Stimulated activated CD4-positive, alpha-beta T cell treated with anti-CD3 and anti-CD28 coated beads, Interleukin-2, amount 100 ng/mL, for 24 hours (primary cell): ENCODE measurements at regions not wholly inside any gene's neighbourhood (a gene's known extent, or its start where the extent isn't known, plus 50 kb on each side); places are given as distances from the start of the nearest gene placed in this dataset.
"Not testable (repeated sequence)": the region's sequence is repeated elsewhere in the genome, so short reads cannot be mapped to it uniquely, and the experiment has no call there.

Experiments used
- DNase-seq, 2 donors: peaks; one replicate each; pipeline ENCODE4 v3.0.0-alpha.2; 2020

GRCh38 chr2:145930318-145930717, 1410.4 kb upstream of the ZEB2 start:
- no peak for DNase-seq

GRCh38 chr2:145927131-145927950, 1407.4 kb upstream of the ZEB2 start:
- DNase-seq, result no peak

DNA sequence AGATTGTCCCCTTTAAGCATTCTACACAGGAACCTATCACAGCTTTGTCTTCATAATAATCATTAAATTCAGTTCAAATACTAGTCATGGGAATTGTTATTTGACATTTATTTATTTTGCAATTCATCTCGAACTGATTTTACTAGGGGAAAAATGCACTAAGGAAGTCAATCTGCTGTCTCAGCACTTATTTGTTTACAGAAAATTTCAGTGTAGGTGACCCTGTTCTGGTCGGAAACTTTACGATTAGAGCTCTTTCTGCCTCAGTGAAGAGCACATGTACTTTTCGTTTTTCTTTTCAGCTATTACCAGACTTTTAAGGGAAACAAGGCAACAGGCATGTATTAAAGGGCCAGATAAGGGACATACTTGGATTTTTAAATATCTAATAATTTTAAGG, 1405.7 kb upstream of the ZEB2 start:
- DNase-seq, result no peak

DNA sequence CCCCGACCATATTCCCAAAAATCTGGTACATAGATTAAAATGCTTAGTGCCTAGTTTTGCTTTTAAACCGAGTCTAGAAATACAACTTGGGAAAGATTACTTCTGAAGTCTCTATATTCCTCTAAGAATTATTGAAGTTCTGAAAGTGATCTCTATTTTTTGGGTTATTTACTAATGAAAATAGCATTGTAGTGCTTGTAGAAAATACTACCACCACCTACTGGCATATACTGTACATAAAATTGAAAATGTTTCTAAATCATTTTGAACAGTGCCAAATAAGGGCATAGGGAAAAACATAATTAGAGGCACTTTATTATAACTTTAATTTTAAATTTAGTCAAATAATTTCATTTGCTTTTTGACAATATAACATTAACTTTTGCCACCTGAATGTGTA, 1399.6 kb upstream of the ZEB2 start:
- DNase-seq, result no peak

DNA sequence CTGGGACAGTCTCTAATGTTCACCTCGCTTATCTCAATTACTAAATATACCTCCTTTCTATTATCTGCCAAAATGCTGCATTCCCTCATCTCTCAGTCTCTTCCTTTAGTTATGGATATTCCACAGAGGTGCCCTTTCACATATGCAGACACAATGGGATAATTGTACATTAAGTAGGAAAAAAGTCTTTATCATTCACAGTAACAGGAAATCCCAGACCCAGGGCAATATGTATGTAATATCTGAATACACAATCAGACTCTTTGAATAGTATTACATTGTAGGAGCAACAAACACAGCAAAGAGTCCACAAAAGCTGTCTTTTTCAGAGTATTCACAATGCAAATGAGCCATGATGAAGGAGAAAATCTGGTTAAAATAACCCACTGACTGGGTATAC, 1399.0 kb upstream of the ZEB2 start:
- DNase-seq, result no peak

- no peak for DNase-seq
These were observed 1396.9 kb upstream of the ZEB2 start for GRCh38 chr2:145916799-145917198.

DNA sequence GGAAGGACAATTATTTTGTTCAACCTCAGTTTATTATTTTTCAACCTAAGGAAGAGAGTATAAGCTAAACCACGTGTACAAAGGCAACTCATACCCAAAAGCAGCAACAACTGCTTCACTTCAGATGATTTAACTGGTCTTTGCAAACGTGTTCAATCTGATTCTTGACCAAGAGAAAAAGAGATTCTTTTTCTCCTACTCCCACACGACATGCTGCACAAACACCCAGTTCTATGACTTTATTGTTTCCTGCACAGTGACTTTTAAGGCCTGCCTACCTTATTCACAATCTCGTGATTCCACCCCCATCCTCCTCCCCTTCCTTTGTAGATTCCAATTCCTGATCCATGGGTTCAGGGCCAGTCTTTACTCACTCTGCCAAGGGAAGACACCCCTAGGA, 1394.8 kb upstream of the ZEB2 start:
- DNase-seq, result no peak

DNA sequence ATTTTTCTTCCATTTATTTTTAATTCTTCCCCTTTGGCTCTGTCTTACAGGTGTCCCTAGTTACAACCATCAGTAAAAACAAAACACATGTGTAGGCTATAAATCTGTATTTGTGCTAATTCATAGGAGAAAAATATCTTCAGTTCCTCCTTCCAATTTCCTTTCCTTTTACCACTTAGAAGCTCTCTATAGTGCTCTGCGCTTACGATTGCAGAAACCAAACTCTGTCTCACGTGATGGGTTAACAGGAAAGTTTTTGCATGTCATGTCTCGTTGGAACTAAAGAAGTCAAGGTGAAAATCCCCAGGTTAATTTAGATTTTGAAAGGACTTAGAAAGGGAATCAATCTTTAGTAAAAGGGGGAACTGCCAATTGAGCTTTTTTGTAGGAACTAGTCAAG, 1390.5 kb upstream of the ZEB2 start:
- no peak for DNase-seq

DNA sequence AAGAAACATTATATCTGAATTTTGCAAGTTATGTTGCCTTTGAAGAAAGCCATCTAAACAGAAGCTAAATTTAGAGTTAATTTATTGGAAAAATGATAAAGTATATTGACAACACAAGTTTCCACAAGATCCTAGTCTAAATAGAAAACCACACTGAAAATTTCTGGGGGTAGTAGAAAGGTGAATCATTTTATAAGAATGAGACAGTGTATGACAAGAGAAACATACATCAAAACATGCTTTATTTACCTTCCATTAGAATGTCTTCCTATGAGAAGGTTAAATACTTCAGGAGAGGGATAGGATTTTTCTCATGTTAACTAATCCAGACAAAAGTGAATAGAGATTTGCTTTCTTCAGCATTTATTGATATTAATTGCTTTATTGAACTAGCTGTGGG, 1389.8 kb upstream of the ZEB2 start:
- no peak for DNase-seq

GRCh38 chr2:145909175-145909755, 1389.3 kb upstream of the ZEB2 start:
- no peak for DNase-seq

DNA sequence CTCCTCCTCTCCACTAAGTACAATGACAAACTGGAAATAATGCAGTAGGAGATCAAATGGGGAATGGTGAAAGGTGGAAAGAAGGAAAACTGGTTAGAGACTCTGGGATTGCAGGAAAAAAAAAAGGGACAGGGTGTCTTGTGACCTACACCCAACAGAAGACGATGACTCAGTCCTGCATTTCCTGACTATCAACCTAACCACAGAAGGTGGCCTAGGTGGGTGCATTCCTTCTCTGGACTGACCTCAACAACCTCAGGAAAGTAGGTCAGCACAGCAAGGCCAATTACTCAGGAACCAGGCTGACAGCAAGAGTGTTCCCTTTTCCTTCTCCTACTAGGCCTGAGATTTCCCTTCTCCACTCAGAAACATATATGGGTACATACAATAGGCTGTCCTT, 1386.4 kb upstream of the ZEB2 start:
- no peak for DNase-seq

- no peak for DNase-seq
These were observed 1385.5 kb upstream of the ZEB2 start for GRCh38 chr2:145905371-145905770.

DNA sequence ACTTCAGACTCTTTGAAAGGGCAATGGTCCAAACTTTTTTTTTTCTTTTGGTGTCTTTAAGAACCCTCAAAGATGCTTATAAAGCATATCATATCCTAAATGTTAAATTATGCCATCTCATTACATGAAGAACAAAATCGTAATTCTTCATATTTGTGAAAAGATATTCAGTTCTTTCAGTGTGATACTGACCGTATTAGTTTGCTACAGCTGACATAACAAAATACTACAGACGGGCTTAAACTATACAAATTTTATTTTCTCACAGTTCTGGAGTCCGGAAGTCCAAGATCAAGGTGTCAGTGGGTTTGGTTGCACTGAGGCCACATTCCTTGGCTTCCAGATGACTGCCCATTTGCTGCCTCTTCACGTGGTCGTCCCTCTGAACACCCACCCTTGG, 1377.2 kb upstream of the ZEB2 start:
- no peak for DNase-seq

GRCh38 chr2:145887915-145888314, 1368.0 kb upstream of the ZEB2 start:
- no peak for DNase-seq

GRCh38 chr2:145880997-145881396, 1361.1 kb upstream of the ZEB2 start:
- not testable (repeated sequence) for DNase-seq

DNA sequence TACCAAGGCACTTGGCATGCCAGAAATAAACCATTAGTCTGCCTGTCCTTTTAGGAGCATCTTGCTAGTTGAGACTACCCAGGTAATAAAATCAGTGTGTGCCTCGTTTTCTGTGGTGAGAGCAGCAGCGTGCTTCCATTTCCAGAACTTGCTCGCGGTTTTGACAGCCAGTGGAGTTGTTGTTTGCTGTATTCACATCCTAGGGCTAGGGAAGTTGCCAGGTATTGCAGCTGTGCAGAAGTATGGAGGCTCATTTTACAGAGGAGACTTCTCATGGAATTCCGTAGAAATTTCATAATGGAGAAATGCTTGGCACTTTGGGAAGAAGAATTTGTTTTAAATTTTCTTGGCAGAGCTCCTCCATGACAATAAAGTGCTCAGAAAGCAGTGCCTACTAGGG, 1355.1 kb upstream of the ZEB2 start:
- no peak for DNase-seq

GRCh38 chr2:145874466-145874865, 1354.5 kb upstream of the ZEB2 start:
- no peak for DNase-seq

- no peak for DNase-seq
These were observed 1344.6 kb upstream of the ZEB2 start for GRCh38 chr2:145864501-145864900.

GRCh38 chr2:145861940-145862339, 1342.0 kb upstream of the ZEB2 start:
- DNase-seq, result no peak

DNA sequence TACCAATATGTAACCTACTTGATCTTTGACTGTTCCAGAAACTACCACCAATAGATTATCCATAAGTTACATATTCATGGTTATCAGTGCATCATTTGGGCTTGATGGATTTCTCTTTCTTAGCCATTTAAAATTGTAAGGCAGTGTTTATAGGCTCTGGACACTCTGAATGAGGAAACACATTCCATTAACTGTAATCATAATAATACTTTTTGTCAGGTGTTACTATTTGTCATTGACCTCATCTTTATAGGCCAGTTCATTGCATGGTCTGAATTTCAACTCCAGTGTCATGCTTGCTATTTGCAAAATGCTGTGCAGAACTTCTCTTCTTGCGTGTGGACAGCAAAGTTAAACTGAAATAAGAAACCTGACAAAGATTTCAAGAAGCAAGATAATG, 1340.2 kb upstream of the ZEB2 start:
- DNase-seq, result no peak

- DNase-seq, result no peak
These were observed 1335.2 kb upstream of the ZEB2 start for GRCh38 chr2:145855142-145855541.

- no peak for DNase-seq
These were observed 1334.3 kb upstream of the ZEB2 start for GRCh38 chr2:145854039-145854755.

DNA sequence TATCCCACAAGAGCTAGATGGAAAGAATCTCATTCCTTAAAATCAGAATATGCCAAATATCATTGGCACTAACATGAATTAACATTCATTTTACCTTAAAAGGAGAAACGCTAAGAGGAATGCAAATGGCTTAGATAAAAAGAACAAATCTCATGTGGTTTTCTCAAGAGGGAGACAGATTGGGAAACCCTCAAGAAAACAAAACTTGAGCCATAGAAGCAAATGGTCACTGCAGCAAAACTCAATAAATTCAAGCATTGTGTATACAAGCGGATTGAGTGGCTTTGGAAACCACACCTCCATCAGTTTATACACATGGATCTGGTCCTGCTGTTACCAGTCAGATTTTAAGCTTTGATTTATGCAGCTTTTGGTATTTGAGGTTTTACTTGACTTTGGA, 1331.8 kb upstream of the ZEB2 start:
- DNase-seq, result no peak

- DNase-seq, result no peak
These were observed 1329.5 kb upstream of the ZEB2 start for GRCh38 chr2:145849466-145849865.
